AG10803 (cell line): ENCODE measurements at regions not wholly inside any gene's neighbourhood (a gene's known extent, or its start where the extent isn't known, plus 50 kb on each side); places are given as distances from the start of the nearest gene placed in this dataset.
"Not testable (repeated sequence)": the region's sequence is repeated elsewhere in the genome, so short reads cannot be mapped to it uniquely, and the experiment has no call there.

ENCODE experiments used
- DNase-seq: peaks from one replicate; pipeline ENCODE4 v3.0.0; 2010; ENCODE audit warnings: low read depth
- H3K4me3 ChIP-seq: 2 replicates; pipeline ENCODE4 v1.5.1; 2011; ENCODE audit warnings: mild to moderate bottlenecking, low read length, control low read depth
- TF ChIP-seq, protein P1 (sequence below): conservative IDR thresholded peaks from 2 replicates; pipeline ENCODE4 v1.5.1; 2011; ENCODE audit warnings: mild to moderate bottlenecking, low read length, control low read depth, inconsistent platforms

- TF ChIP-seq, protein P1, sequence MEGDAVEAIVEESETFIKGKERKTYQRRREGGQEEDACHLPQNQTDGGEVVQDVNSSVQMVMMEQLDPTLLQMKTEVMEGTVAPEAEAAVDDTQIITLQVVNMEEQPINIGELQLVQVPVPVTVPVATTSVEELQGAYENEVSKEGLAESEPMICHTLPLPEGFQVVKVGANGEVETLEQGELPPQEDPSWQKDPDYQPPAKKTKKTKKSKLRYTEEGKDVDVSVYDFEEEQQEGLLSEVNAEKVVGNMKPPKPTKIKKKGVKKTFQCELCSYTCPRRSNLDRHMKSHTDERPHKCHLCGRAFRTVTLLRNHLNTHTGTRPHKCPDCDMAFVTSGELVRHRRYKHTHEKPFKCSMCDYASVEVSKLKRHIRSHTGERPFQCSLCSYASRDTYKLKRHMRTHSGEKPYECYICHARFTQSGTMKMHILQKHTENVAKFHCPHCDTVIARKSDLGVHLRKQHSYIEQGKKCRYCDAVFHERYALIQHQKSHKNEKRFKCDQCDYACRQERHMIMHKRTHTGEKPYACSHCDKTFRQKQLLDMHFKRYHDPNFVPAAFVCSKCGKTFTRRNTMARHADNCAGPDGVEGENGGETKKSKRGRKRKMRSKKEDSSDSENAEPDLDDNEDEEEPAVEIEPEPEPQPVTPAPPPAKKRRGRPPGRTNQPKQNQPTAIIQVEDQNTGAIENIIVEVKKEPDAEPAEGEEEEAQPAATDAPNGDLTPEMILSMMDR = no peak
- H3K4me3 ChIP-seq = no peak overlapping the region
- DNase-seq = no peak
Observed at GRCh38 chr7:108869070-108869469, 299.4 kb downstream of the DNAJB9 start.

- DNase-seq = peak; percentile 1
- TF ChIP-seq, protein P1 = no peak; the same call in 1 of the 2 replicates
- no peak overlapping the region for H3K4me3 ChIP-seq
Observed at GRCh38 chr7:108875139-108875538, 305.5 kb downstream of the DNAJB9 start.

DNA sequence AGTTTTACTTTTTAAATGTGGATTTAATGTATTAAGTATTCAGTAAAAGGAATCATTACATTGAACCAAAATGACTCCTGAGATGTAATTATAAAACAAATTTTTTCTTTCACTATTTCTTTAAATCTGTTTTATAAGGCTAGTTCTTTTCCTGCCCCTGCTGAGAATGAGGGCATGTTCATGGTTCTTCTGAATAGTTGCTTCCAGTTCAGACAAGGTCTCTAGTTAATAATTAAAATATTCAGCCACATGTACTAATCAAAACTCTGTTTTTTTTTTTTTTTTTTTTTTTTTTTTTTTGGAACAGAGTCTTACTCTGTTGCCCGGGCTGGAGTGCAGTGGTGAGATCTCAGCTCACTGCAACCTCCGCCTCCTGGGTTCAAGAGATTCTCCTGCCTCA is 321.2 kb downstream of the DNAJB9 start:
- TF ChIP-seq, protein P1 = no peak
- no peak overlapping the region for H3K4me3 ChIP-seq
- no peak for DNase-seq

DNA sequence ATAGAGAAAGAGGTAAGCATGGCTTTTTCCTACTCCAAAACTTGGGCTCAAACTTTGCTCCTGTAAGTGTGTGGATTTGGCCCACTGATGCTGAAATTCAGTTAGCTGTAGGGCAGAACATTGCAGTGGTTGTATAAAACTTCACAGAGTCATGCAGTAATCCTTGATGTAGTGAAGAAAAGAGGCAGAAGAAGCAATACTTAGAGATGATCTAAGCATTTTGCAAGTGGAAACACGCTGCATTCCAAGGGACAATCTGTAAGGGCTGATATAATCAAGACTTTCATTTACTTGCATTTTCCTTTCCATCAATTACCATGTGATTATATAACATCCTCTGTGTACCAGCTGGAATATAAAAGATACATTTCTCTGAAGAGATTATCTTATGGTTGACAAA is 338.8 kb downstream of the DNAJB9 start:
- H3K4me3 ChIP-seq = no peak overlapping the region

DNA sequence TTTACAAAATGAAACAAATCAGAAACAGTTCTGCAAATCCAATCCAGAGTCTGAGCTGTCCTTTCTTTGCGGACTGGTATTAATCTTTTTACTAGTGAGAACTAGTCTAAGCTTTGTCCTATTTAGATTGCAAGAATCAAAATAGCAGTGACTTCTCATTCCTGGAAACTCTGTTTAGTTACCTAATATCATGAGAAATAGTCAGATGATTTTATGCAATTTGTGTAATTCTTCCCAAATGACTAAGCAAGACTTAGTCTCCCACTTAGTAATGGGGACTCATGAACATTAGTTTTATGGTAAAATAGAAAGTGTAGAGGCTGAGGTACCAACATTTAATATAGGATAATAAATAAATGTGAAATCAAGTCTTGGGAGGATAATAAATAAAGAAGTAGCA is 341.3 kb downstream of the DNAJB9 start:
- H3K4me3 ChIP-seq = no peak overlapping the region
- TF ChIP-seq, protein P1 = no peak
- no peak for DNase-seq

More for the DNA sequence above, 338.8 kb downstream of the DNAJB9 start:
- TF ChIP-seq, protein P1 = no peak
- no peak for DNase-seq

- DNase-seq = no peak
- TF ChIP-seq, protein P1 = no peak
Observed at GRCh38 chr7:108920490-108920889, 350.8 kb downstream of the DNAJB9 start.

GRCh38 chr7:108943048-108943447 is 373.4 kb downstream of the DNAJB9 start:
- DNase-seq, H3K4me3 ChIP-seq: not testable (repeated sequence)

More at GRCh38 chr7:108920490-108920889, 350.8 kb downstream of the DNAJB9 start:
- no peak overlapping the region for H3K4me3 ChIP-seq

DNA sequence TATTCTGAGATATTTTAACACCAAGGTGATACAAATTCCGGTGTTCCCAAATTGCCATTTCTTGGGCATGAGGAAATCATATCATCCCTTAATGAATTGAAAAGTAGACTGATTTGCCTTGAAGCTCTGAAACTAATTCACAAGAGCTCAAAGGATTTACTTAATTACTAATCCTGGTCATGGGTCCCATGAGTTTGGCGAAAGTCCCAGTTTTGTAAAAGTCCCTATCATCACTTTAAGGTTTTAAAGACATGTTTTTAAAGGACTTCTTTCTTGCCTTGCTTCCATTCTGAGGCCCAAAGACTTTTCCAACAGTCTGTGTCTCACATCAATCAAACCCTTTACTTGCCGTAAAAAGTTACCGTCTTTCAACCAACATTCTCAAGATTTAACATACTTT is 377.9 kb downstream of the DNAJB9 start:
- no peak overlapping the region for H3K4me3 ChIP-seq
- DNase-seq = no peak
- TF ChIP-seq, protein P1 = no peak
